A673 (cell line): ENCODE measurements at regions not wholly inside any gene's neighbourhood (a gene's known extent, or its start where the extent isn't known, plus 50 kb on each side); places are given as distances from the start of the nearest gene placed in this dataset.

ENCODE experiments used
- CTCF ChIP-seq: fragments of 300-800, 200-600 bp; sonication (generic); conservative IDR thresholded peaks from 2 replicates; pipeline ENCODE4 v1.5.1; 2017; ENCODE audit warnings: low read depth, mild to moderate bottlenecking, antibody characterized with exemption, low read length, moderate library complexity, mixed read lengths
- EZH2 ChIP-seq: fragments of 200-600 bp; sonication (generic); IDR thresholded peaks from 2 replicates; pipeline ENCODE4 v1.6.1; 2017; ENCODE audit warnings: borderline replicate concordance, low read depth, mild to moderate bottlenecking, mixed read lengths, antibody characterized with exemption, low read length; ENCODE audit not compliant: poor library complexity, severe bottlenecking

GRCh38 chr14:97851428-97851995 lies 1054.3 kb downstream of the VRK1 start:
- TF ChIP-seq CTCF (no peak), EZH2 (no peak)
